ENCODE measurements at regions not wholly inside any gene's neighbourhood (a gene's known extent, or its start where the extent isn't known, plus 50 kb on each side); places are given as distances from the start of the nearest gene placed in this dataset.

- Mint-ChIP-seq H3K27me3 (no peaks in the 10 kb centered on the region), H3K36me3 (ENCODE audit: low read depth) (no peaks in the 10 kb centered on the region), H3K4me3 (no peak overlapping the region), H3K4me1 (ENCODE audit: low read depth) (no peaks in the 10 kb centered on the region), H3K9me3 (no peaks in the 10 kb centered on the region), H3K27ac (no peak overlapping the region)
- intact Hi-C loops (cut with micrococcal nuclease): no loop called here
Measured at GRCh38 chr18:52175406-52175805, 164.6 kb upstream of the DCC start.

DNA sequence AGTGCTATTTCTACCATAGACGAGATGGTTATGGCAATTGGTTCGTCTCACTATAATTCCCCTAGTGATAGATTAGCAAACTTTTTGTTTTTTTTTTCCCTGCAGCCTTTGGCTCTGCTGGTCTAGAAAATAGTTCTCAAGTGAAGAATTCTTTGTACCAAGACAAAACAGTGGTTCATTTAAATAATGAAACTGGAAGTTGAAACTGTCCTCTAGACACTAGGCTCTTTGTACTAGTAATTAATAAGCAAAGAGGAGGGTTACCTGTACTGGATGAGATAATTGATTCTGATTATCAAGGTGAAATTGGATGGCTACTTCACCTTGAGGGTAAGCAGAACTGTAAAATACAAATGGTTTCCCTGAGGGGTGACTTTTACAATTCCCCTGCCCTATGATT, 156.9 kb upstream of the DCC start:
- Mint-ChIP-seq H3K27me3 (no peaks in the 10 kb centered on the region), H3K36me3 (ENCODE audit: low read depth) (no peaks in the 10 kb centered on the region), H3K4me1 (ENCODE audit: low read depth) (no peaks in the 10 kb centered on the region), H3K9me3 (peaks cover 14% of the 10 kb centered on the region), H3K4me3 (no peak overlapping the region), H3K27ac (no peak overlapping the region)
- intact Hi-C loops (cut with micrococcal nuclease): no loop called here

DNA sequence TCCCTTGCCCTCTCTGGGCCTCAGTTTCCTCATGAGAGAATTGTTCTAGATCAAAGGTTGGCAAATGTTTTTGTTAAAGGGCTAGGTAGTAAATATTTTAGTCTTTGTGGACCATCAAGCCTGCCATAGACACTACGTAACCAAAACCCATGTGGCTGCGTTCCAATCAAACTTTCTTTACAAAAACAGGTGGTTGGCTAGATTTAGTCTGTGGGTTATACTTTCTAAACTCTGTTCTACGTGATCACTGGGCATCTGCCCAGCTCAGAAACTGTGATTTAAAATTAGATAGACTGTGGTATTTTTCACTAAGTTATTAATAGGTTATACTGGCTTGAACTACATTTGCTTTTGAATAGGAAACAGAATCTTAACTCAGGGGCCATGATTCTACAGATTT, 149.8 kb upstream of the DCC start:
- H3K27ac Mint-ChIP-seq: no peak overlapping the region

DNA sequence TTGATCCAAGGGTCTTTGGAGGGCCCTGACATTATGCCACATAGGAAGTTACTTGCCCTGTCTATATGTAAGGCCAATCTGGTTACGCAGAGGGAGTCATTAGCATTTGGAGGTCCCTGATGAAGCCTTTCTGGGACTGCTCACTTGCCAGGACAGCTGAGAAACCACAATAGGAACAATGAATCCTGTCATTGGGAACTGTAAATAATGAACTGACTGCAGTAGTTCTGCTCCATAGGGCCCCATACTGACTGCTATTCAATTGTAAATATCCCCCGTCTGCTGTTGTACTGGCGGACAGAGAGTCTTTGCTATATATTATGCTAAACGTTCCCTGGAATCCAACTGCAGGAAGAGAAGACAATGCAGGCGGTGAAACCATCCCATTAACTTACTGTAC, 149.4 kb upstream of the DCC start:
- Mint-ChIP-seq H3K27ac (no peak overlapping the region), H3K9me3 (no peaks in the 10 kb centered on the region), H3K27me3 (no peaks in the 10 kb centered on the region), H3K4me3 (no peak overlapping the region), H3K36me3 (ENCODE audit: low read depth) (no peaks in the 10 kb centered on the region), H3K4me1 (ENCODE audit: low read depth) (no peaks in the 10 kb centered on the region)
- intact Hi-C loops (cut with micrococcal nuclease): no loop called here

More for the DNA sequence above, 149.8 kb upstream of the DCC start:
- Mint-ChIP-seq H3K27me3 (no peaks in the 10 kb centered on the region), H3K4me3 (no peak overlapping the region), H3K9me3 (no peaks in the 10 kb centered on the region), H3K4me1 (ENCODE audit: low read depth) (no peaks in the 10 kb centered on the region), H3K36me3 (ENCODE audit: low read depth) (no peaks in the 10 kb centered on the region)
- intact Hi-C loops (cut with micrococcal nuclease): no loop called here

- intact Hi-C loops (cut with micrococcal nuclease): no loop called here
- Mint-ChIP-seq H3K27ac (no peak overlapping the region), H3K9me3 (peaks cover 21% of the 10 kb centered on the region)
Measured at GRCh38 chr18:52200406-52200805, 139.6 kb upstream of the DCC start.

DNA sequence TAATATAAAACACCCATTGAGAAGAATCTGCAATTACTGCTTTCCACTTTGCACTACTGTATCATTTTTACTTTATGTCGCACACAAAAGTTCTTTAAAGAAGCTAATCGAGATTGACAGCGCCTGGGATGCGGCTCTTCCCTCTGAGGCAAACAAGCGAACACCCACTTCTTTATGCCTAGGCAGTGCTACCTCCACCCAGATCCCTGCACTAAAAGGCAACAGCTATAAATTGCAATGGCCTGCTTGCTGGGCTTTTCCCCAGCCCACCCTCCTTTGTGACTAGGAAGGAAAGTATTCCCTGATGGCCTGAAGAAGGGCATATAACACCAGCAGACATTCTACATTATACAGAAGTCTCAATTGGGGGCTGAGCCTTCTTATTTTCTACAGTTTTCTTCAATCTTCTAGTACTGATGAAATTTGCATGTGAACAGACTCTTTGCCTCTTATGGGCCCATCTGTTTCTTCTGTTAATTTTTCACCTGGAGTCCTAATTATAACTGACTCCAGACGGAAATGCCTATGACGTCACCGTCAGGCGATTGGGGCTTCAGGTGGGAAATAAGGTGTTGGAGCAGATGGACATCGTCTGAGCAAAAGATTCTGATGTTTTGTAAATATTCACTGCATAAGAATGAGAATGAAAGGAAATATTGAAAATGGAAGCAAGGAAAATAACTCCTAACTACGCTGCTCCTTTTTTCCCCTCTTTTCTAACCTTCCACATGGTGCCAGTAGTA, 138.9 kb upstream of the DCC start:
- H3K27ac Mint-ChIP-seq: no peak overlapping the region
- H3K4me3 Mint-ChIP-seq: no peak overlapping the region
- intact Hi-C loops (cut with micrococcal nuclease): no loop called here
- no peaks in the 10 kb centered on the region for H3K36me3 Mint-ChIP-seq (ENCODE audit: low read depth)
- peaks cover 21% of the 10 kb centered on the region for H3K9me3 Mint-ChIP-seq
- no peaks in the 10 kb centered on the region for H3K27me3 Mint-ChIP-seq
- H3K4me1 Mint-ChIP-seq (ENCODE audit: low read depth): no peaks in the 10 kb centered on the region

More at GRCh38 chr18:52200406-52200805, 139.6 kb upstream of the DCC start:
- no peaks in the 10 kb centered on the region for H3K4me1 Mint-ChIP-seq (ENCODE audit: low read depth)
- H3K4me3 Mint-ChIP-seq: no peak overlapping the region
- H3K36me3 Mint-ChIP-seq (ENCODE audit: low read depth): no peaks in the 10 kb centered on the region
- no peaks in the 10 kb centered on the region for H3K27me3 Mint-ChIP-seq

GRCh38 chr18:52208646-52209045, 131.4 kb upstream of the DCC start:
- no peaks in the 10 kb centered on the region for H3K27me3 Mint-ChIP-seq
- no peaks in the 10 kb centered on the region for H3K36me3 Mint-ChIP-seq (ENCODE audit: low read depth)
- intact Hi-C loops (cut with micrococcal nuclease): no loop called here
- no peaks in the 10 kb centered on the region for H3K4me1 Mint-ChIP-seq (ENCODE audit: low read depth)
- H3K9me3 Mint-ChIP-seq: no peaks in the 10 kb centered on the region
- H3K4me3 Mint-ChIP-seq: no peak overlapping the region
- no peak overlapping the region for H3K27ac Mint-ChIP-seq

- Mint-ChIP-seq H3K27ac (no peak overlapping the region), H3K9me3 (no peaks in the 10 kb centered on the region), H3K4me3 (no peak overlapping the region), H3K36me3 (ENCODE audit: low read depth) (no peaks in the 10 kb centered on the region), H3K27me3 (no peaks in the 10 kb centered on the region), H3K4me1 (ENCODE audit: low read depth) (no peaks in the 10 kb centered on the region)
- intact Hi-C loops (cut with micrococcal nuclease): no loop called here
Measured at GRCh38 chr18:52216109-52216508, 123.9 kb upstream of the DCC start.

- H3K36me3 Mint-ChIP-seq (ENCODE audit: low read depth): no peaks in the 10 kb centered on the region
- no peak overlapping the region for H3K27ac Mint-ChIP-seq
- no peaks in the 10 kb centered on the region for H3K27me3 Mint-ChIP-seq
- no peaks in the 10 kb centered on the region for H3K4me1 Mint-ChIP-seq (ENCODE audit: low read depth)
- no peak overlapping the region for H3K4me3 Mint-ChIP-seq
- H3K9me3 Mint-ChIP-seq: no peaks in the 10 kb centered on the region
- intact Hi-C loops (cut with micrococcal nuclease): no loop called here
Measured at GRCh38 chr18:52216666-52217065, 123.3 kb upstream of the DCC start.

- Mint-ChIP-seq H3K27me3 (no peaks in the 10 kb centered on the region), H3K27ac (no peak overlapping the region), H3K9me3 (no peaks in the 10 kb centered on the region), H3K4me3 (no peak overlapping the region), H3K36me3 (ENCODE audit: low read depth) (no peaks in the 10 kb centered on the region), H3K4me1 (ENCODE audit: low read depth) (no peaks in the 10 kb centered on the region)
- intact Hi-C loops (cut with micrococcal nuclease): no loop called here
Measured at GRCh38 chr18:52219102-52219501, 120.9 kb upstream of the DCC start.

GRCh38 chr18:52220062-52220591, 119.9 kb upstream of the DCC start:
- Mint-ChIP-seq H3K27me3 (no peaks in the 10 kb centered on the region), H3K36me3 (ENCODE audit: low read depth) (no peaks in the 10 kb centered on the region), H3K27ac (no peak overlapping the region), H3K4me3 (no peak overlapping the region), H3K9me3 (no peaks in the 10 kb centered on the region), H3K4me1 (ENCODE audit: low read depth) (no peaks in the 10 kb centered on the region)
- intact Hi-C loops (cut with micrococcal nuclease): no loop called here

GRCh38 chr18:52222211-52222610, 117.8 kb upstream of the DCC start:
- H3K27me3 Mint-ChIP-seq: no peaks in the 10 kb centered on the region
- H3K4me1 Mint-ChIP-seq (ENCODE audit: low read depth): no peaks in the 10 kb centered on the region
- intact Hi-C loops (cut with micrococcal nuclease): no loop called here
- no peaks in the 10 kb centered on the region for H3K36me3 Mint-ChIP-seq (ENCODE audit: low read depth)
- H3K4me3 Mint-ChIP-seq: no peak overlapping the region
- H3K9me3 Mint-ChIP-seq: no peaks in the 10 kb centered on the region
- H3K27ac Mint-ChIP-seq: no peak overlapping the region

- H3K9me3 Mint-ChIP-seq: no peaks in the 10 kb centered on the region
- intact Hi-C loops (cut with micrococcal nuclease): no loop called here
- no peaks in the 10 kb centered on the region for H3K27me3 Mint-ChIP-seq
- no peaks in the 10 kb centered on the region for H3K4me1 Mint-ChIP-seq (ENCODE audit: low read depth)
- no peak overlapping the region for H3K4me3 Mint-ChIP-seq
- no peaks in the 10 kb centered on the region for H3K36me3 Mint-ChIP-seq (ENCODE audit: low read depth)
- no peak overlapping the region for H3K27ac Mint-ChIP-seq
Measured at GRCh38 chr18:52227536-52227935, 112.5 kb upstream of the DCC start.

GRCh38 chr18:52228166-52228565, 111.8 kb upstream of the DCC start:
- H3K27ac Mint-ChIP-seq: no peak overlapping the region

GRCh38 chr18:52236131-52236530, 103.9 kb upstream of the DCC start:
- H3K27me3 Mint-ChIP-seq: no peaks in the 10 kb centered on the region
- H3K9me3 Mint-ChIP-seq: no peaks in the 10 kb centered on the region
- no peaks in the 10 kb centered on the region for H3K36me3 Mint-ChIP-seq (ENCODE audit: low read depth)
- intact Hi-C loops (cut with micrococcal nuclease): no loop called here
- H3K4me3 Mint-ChIP-seq: no peak overlapping the region
- H3K4me1 Mint-ChIP-seq (ENCODE audit: low read depth): no peaks in the 10 kb centered on the region
- no peak overlapping the region for H3K27ac Mint-ChIP-seq

More at GRCh38 chr18:52228166-52228565, 111.8 kb upstream of the DCC start:
- Mint-ChIP-seq H3K36me3 (ENCODE audit: low read depth) (no peaks in the 10 kb centered on the region), H3K9me3 (no peaks in the 10 kb centered on the region), H3K27me3 (no peaks in the 10 kb centered on the region), H3K4me3 (no peak overlapping the region), H3K4me1 (ENCODE audit: low read depth) (no peaks in the 10 kb centered on the region)
- intact Hi-C loops (cut with micrococcal nuclease): no loop called here
